OCI-LY7 (cell line): ENCODE measurements at regions not wholly inside any gene's neighbourhood (a gene's known extent, or its start where the extent isn't known, plus 50 kb on each side); places are given as distances from the start of the nearest gene placed in this dataset.

ENCODE experiments used
- BruUV-seq: library from RNA; stranded (reverse); fragments of 400-500 nt; replicated peaks from 2 replicates; lab custom pipeline; 2021; lab: Mats Ljungman, UMichigan
- CTCF ChIA-PET: fragments of 300-600 bp; sonication (Branson Sonifier 250); formaldehyde crosslinking; loops from one replicate; lab custom pipeline; 2022; ENCODE audit warnings: antibody characterized with exemption; ENCODE audit not compliant: unreplicated experiment; lab: Charles Lee
- POLR2A ChIA-PET: fragments of 300-600 bp; sonication (Branson Sonifier 250); formaldehyde crosslinking; loops from one replicate; lab custom pipeline; 2022; ENCODE audit warnings: antibody characterized with exemption; lab: Charles Lee
- DNase-seq: peaks from one replicate; pipeline ENCODE4 v3.0.0-alpha.2; 2015; ENCODE audit warnings: low spot score
- H2AFZ ChIP-seq: fragments of 200-600 bp; sonication (generic), shearing (Covaris generic); 2 replicates; pipeline ENCODE4 v1.6.1; 2014; ENCODE audit warnings: mild to moderate bottlenecking, antibody characterized with exemption, low read length, moderate library complexity
- H3K27ac ChIP-seq: fragments of 200-600 bp; sonication (generic); 2 replicates; pipeline ENCODE4 v1.5.1; 2014; ENCODE audit warnings: mixed run types, low read depth, mild to moderate bottlenecking, moderate library complexity, low read length, inconsistent platforms; ENCODE audit not compliant: poor library complexity, severe bottlenecking
- H3K36me3 ChIP-seq: fragments of 200-600 bp; sonication (generic); 2 replicates; pipeline ENCODE4 v1.6.1; 2014; ENCODE audit warnings: mild to moderate bottlenecking, antibody characterized with exemption, low read length, moderate library complexity, mixed read lengths; ENCODE audit not compliant: insufficient read depth
- H3K4me1 ChIP-seq: fragments of 200-600 bp; sonication (generic); 2 replicates; pipeline ENCODE4 v1.5.1; 2014; ENCODE audit warnings: mild to moderate bottlenecking, low read length; ENCODE audit not compliant: insufficient read depth, poor library complexity, severe bottlenecking
- H3K4me2 ChIP-seq: fragments of 200-600 bp; sonication (generic); 2 replicates; pipeline ENCODE4 v1.6.1; 2014; ENCODE audit warnings: mild to moderate bottlenecking, low read length
- H3K4me3 ChIP-seq: fragments of 200-600 bp; sonication (generic); 2 replicates; pipeline ENCODE4 v1.5.1; 2014; ENCODE audit warnings: mild to moderate bottlenecking, low read depth, low read length; ENCODE audit not compliant: poor library complexity, severe bottlenecking
- H3K79me2 ChIP-seq: fragments of 200-600 bp; sonication (generic); 2 replicates; pipeline ENCODE4 v1.6.1; 2016; ENCODE audit warnings: low read depth, mild to moderate bottlenecking, low read length, moderate library complexity, mixed read lengths; ENCODE audit not compliant: insufficient read depth
- H3K9me2 ChIP-seq: fragments of 200-600 bp; sonication (generic); 2 replicates; pipeline ENCODE4 v1.6.1; 2016; ENCODE audit warnings: mild to moderate bottlenecking, low read length, mixed read lengths; ENCODE audit not compliant: insufficient read depth
- H3K9me3 ChIP-seq: fragments of 200-600 bp; sonication (generic); 2 replicates; pipeline ENCODE4 v1.6.1; 2014; ENCODE audit warnings: mild to moderate bottlenecking, mixed run types, low read length, mixed read lengths
- H4K20me1 ChIP-seq: fragments of 200-600 bp; sonication (generic); 2 replicates; pipeline ENCODE4 v1.6.1; 2014; ENCODE audit warnings: mild to moderate bottlenecking, antibody characterized with exemption, low read length, moderate library complexity, mixed read lengths; ENCODE audit not compliant: insufficient read depth
- CTCF ChIP-seq: fragments of 200-600 bp; sonication (generic); conservative IDR thresholded peaks from 2 replicates; pipeline ENCODE4 v1.5.1; 2014; ENCODE audit warnings: mild to moderate bottlenecking, antibody characterized with exemption, low read length, moderate library complexity, mixed read lengths
- EZH2phosphoT487 ChIP-seq: fragments of 200-600 bp; sonication (generic); IDR thresholded peaks from 2 replicates; pipeline ENCODE4 v1.6.1; 2018; ENCODE audit warnings: low read depth, borderline replicate concordance, mild to moderate bottlenecking, mixed run types, antibody characterized with exemption, low read length, moderate library complexity, mixed read lengths
- intact Hi-C: fragments of 100-400 bp; cut with micrococcal nuclease; formaldehyde crosslinking; loops from one replicate; pipeline ENCODE4 v1.10.0; 2022; ENCODE audit not compliant: unreplicated experiment

GRCh38 chr17:12571606-12572005, 94.1 kb upstream of the MYOCD start:
- Histone ChIP-seq H3K4me2 (no peak overlapping the region), H3K4me3 (no peak overlapping the region), H3K79me2 (no peaks in the 10 kb centered on the region; the same call in 1 of the 2 replicates), H4K20me1 (no peaks in the 10 kb centered on the region), H3K36me3 (no peaks in the 10 kb centered on the region), H3K9me3 (no peaks in the 10 kb centered on the region), H3K27ac (no peak overlapping the region), H3K4me1 (no peaks in the 10 kb centered on the region), H3K9me2 (no peaks in the 10 kb centered on the region), H2AFZ (no peak overlapping the region)
- no peak for DNase-seq
- intact Hi-C loops: no loop called here
- POLR2A ChIA-PET: no interaction called here
- no peak for TF ChIP-seq CTCF
- no peak for TF ChIP-seq EZH2phosphoT487
- no TSS peak for BruUV-seq
- CTCF ChIA-PET: no interaction called here

- Histone ChIP-seq H2AFZ (no peak overlapping the region), H3K79me2 (no peaks in the 10 kb centered on the region; the same call in 1 of the 2 replicates), H3K9me3 (no peaks in the 10 kb centered on the region), H3K9me2 (no peaks in the 10 kb centered on the region), H3K27ac (no peak overlapping the region), H4K20me1 (no peaks in the 10 kb centered on the region), H3K4me1 (no peaks in the 10 kb centered on the region), H3K4me2 (no peak overlapping the region), H3K4me3 (no peak overlapping the region), H3K36me3 (no peaks in the 10 kb centered on the region)
- no TSS peak for BruUV-seq
- ChIA-PET CTCF (no interaction called here), POLR2A (interaction anchor here (0.6 kb wide), 1 partner anchor 412 kb away, joined by 4 read pairs; no protein-coding TSS in a partner anchor)
- TF ChIP-seq CTCF: no peak
- no peak for TF ChIP-seq EZH2phosphoT487
- DNase-seq: no peak
- intact Hi-C loops: no loop called here
These were observed 91.2 kb upstream of the MYOCD start for GRCh38 chr17:12574525-12574924.

GRCh38 chr17:12575641-12576040, 90.0 kb upstream of the MYOCD start:
- BruUV-seq: no TSS peak
- ChIA-PET POLR2A (interaction anchor here (0.7 kb wide), 1 partner anchor 442 kb away, joined by 4 read pairs; the partner anchor contains the start of gene ELAC2), CTCF (no interaction called here)
- Histone ChIP-seq H3K4me1 (no peaks in the 10 kb centered on the region), H3K9me2 (no peaks in the 10 kb centered on the region), H3K27ac (no peak overlapping the region), H2AFZ (no peak overlapping the region), H4K20me1 (no peaks in the 10 kb centered on the region), H3K4me3 (no peak overlapping the region), H3K4me2 (no peak overlapping the region), H3K36me3 (no peaks in the 10 kb centered on the region), H3K79me2 (no peaks in the 10 kb centered on the region; the same call in 1 of the 2 replicates), H3K9me3 (no peaks in the 10 kb centered on the region)
- intact Hi-C loops: no loop called here
- no peak for TF ChIP-seq CTCF
- no peak for TF ChIP-seq EZH2phosphoT487
- no peak for DNase-seq
